Neuronal stem cell (in vitro differentiated cells): ENCODE measurements at regions not wholly inside any gene's neighbourhood (a gene's known extent, or its start where the extent isn't known, plus 50 kb on each side); places are given as distances from the start of the nearest gene placed in this dataset.
A peak's percentile ranks its signal among the peaks of the same experiment; 100 is the strongest.

ENCODE experiments used
- DNase-seq: peaks from one replicate; pipeline ENCODE4 v3.0.0-alpha.2; 2013; ENCODE audit warnings: low spot score
- H2AFZ ChIP-seq: one replicate; pipeline ENCODE4 v1.6.1; 2013; ENCODE audit warnings: mild to moderate bottlenecking, low read length, inconsistent platforms
- H2AK5ac ChIP-seq: 2 replicates; pipeline ENCODE4 v1.6.1; 2013; ENCODE audit warnings: low read depth, mild to moderate bottlenecking, inconsistent platforms, low read length, moderate library complexity, mixed read lengths
- H2BK120ac ChIP-seq: 2 replicates; pipeline ENCODE4 v1.6.1; 2013; ENCODE audit warnings: low read depth, mild to moderate bottlenecking, inconsistent platforms, low read length, moderate library complexity, mixed read lengths
- H2BK12ac ChIP-seq: one replicate; pipeline ENCODE4 v1.6.1; 2013; ENCODE audit warnings: low read length, inconsistent platforms
- H2BK15ac ChIP-seq: 2 replicates; pipeline ENCODE4 v1.6.1; 2013; ENCODE audit warnings: mild to moderate bottlenecking, low read length, inconsistent platforms, mixed read lengths
- H2BK5ac ChIP-seq: one replicate; pipeline ENCODE4 v1.6.1; 2013; ENCODE audit warnings: inconsistent platforms, mild to moderate bottlenecking, low read length, moderate library complexity
- H3K14ac ChIP-seq: one replicate; pipeline ENCODE4 v1.6.1; 2013; ENCODE audit warnings: low read length, inconsistent platforms
- H3K18ac ChIP-seq: 2 replicates; pipeline ENCODE4 v1.6.1; 2013; ENCODE audit warnings: low read length, inconsistent platforms
- H3K23ac ChIP-seq: 2 replicates; pipeline ENCODE4 v1.6.1; 2013; ENCODE audit warnings: low read depth, mild to moderate bottlenecking, mixed read lengths, low read length, inconsistent platforms; ENCODE audit not compliant: poor library complexity
- H3K27ac ChIP-seq: replicated peaks from 3 replicates; pipeline ENCODE4 v1.5.1; 2013; ENCODE audit warnings: low read length, inconsistent platforms
- H3K27me3 ChIP-seq, 3 experiments: 2 replicates each; pipeline ENCODE4 v1.6.1; 2013; ENCODE audit warnings: low read length in 3 of 3, mild to moderate bottlenecking in 2 of 3, inconsistent platforms in 1 of 3, low read depth in 1 of 3, mixed read lengths in 1 of 3, moderate library complexity in 1 of 3; ENCODE audit not compliant: control insufficient read depth in 3 of 3, insufficient read depth in 3 of 3
- H3K36me3 ChIP-seq, 2 donors: replicated peaks in 1 of 2; 2 replicates each; pipeline ENCODE4 v1.6.1; 2013; ENCODE audit warnings: low read length in 2 of 2; ENCODE audit not compliant: control insufficient read depth in 2 of 2, insufficient read depth in 2 of 2
- H3K4ac ChIP-seq: 2 replicates; pipeline ENCODE4 v1.6.1; 2013; ENCODE audit warnings: inconsistent platforms, mild to moderate bottlenecking, low read length, moderate library complexity
- H3K4me1 ChIP-seq, 2 donors: 1 replicate in 1 of 2; 2 replicates in 1 of 2; pipeline ENCODE4 v1.6.1; 2013; ENCODE audit warnings: low read length in 2 of 2, low read depth in 1 of 2; ENCODE audit not compliant: control insufficient read depth in 2 of 2, insufficient read depth in 1 of 2
- H3K4me2 ChIP-seq: one replicate; pipeline ENCODE4 v1.6.1; 2013; ENCODE audit warnings: mild to moderate bottlenecking, low read length, inconsistent platforms; ENCODE audit not compliant: insufficient read depth, poor library complexity, severe bottlenecking
- H3K4me3 ChIP-seq, 2 donors: 2 replicates each; pipeline ENCODE4 v1.5.1; 2013; ENCODE audit warnings: low read length in 2 of 2, mild to moderate bottlenecking in 2 of 2, inconsistent platforms in 1 of 2, moderate library complexity in 1 of 2
- H3K79me1 ChIP-seq: one replicate; pipeline ENCODE4 v1.6.1; 2013; ENCODE audit warnings: low read depth, mild to moderate bottlenecking, inconsistent platforms, low read length, moderate library complexity
- H3K9ac ChIP-seq: one replicate; pipeline ENCODE4 v1.6.1; 2013; ENCODE audit warnings: mild to moderate bottlenecking, low read depth, low read length, inconsistent platforms; ENCODE audit not compliant: poor library complexity
- H3K9me3 ChIP-seq, 2 donors: replicated peaks in 1 of 2; 2 replicates each; pipeline versions ENCODE3 to v1.6.1; 2013; ENCODE audit warnings: low read length in 2 of 2, mild to moderate bottlenecking in 2 of 2, inconsistent platforms in 1 of 2, low read depth in 1 of 2, mixed read lengths in 1 of 2, moderate library complexity in 1 of 2; ENCODE audit not compliant: control insufficient read depth in 2 of 2, insufficient read depth in 1 of 2
- H4K8ac ChIP-seq: one replicate; pipeline ENCODE4 v1.6.1; 2013; ENCODE audit warnings: low read depth, mild to moderate bottlenecking, inconsistent platforms, low read length, moderate library complexity
- H4K91ac ChIP-seq: one replicate; pipeline ENCODE4 v1.6.1; 2013; ENCODE audit warnings: low read length, low read depth, mild to moderate bottlenecking, inconsistent platforms; ENCODE audit not compliant: poor library complexity
- WGBS, 2 donors: extraction: QIAGEN DNeasy Blood & Tissue Kit; methylation state at CpG; one replicate each; pipeline ENCODE4 v1.1.7; 2013; ENCODE audit warnings: missing lambda C conversion rate in 2 of 2, mixed read lengths in 1 of 2; ENCODE audit not compliant: insufficient read length in 2 of 2, insufficient replicate concordance in 1 of 2; ENCODE audit errors: extremely low coverage in 2 of 2; 5-methylcytosine and 5-hydroxymethylcytosine counted together

DNA sequence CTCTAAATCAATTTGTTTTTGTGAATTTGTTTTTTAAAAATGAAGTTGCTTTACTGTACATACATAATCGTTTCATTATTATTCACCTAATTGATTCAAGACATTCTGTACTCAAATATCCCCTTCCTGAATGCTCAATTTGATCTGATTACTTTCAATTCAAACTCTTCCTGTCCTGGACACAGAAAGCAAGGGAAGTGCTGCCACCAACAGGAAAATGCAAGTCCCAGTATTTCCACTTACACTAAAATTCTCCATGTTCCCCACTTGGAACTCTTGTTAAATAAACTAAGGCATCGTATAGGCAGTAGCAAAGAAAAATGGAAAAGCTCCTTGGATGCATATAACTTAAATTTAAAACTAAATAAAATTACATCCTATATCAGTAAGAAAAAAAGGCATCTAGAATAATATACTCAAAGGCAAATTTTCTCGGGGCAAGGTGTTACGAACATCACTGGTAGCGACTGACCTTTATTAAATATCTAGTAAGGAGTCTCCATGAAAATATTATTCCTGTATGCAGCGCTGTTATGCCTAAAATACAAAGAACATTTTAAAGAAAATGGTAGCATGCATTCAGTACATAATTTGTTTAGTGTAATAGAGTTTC lies 72.0 kb upstream of the DBX2 start:
- H3K4ac ChIP-seq, result no peak overlapping the region
- no peak overlapping the region for H2BK120ac ChIP-seq
- no peak overlapping the region for H2AFZ ChIP-seq
- no peak overlapping the region for H2BK15ac ChIP-seq
- H3K27ac ChIP-seq, result no peak overlapping the region
- no peak overlapping the region for H4K8ac ChIP-seq
- H3K14ac ChIP-seq, result no peak overlapping the region
- no peaks in the 10 kb centered on the region for H3K36me3 ChIP-seq
- H3K4me3 ChIP-seq, result no peak overlapping the region
- no peak overlapping the region for H2BK12ac ChIP-seq
- DNase-seq, result peak; percentile 42
- no peak overlapping the region for H3K4me2 ChIP-seq
- H3K9me3 ChIP-seq, result no peaks in the 10 kb centered on the region
- no peak overlapping the region for H4K91ac ChIP-seq
- H3K18ac ChIP-seq, result no peak overlapping the region
- H3K23ac ChIP-seq, result no peak overlapping the region
- H3K9ac ChIP-seq, result no peak overlapping the region
- WGBS, 2 donors, result no CpG with 5 or more reads among the region's 6 CpGs
- H2BK5ac ChIP-seq, result no peak overlapping the region
- H3K4me1 ChIP-seq, result peaks cover 0 to 2% of the 10 kb centered on the region in 2 donors
- H2AK5ac ChIP-seq, result no peak overlapping the region
- H3K27me3 ChIP-seq, result peaks cover 0 to 5% (median 0%) of the 10 kb centered on the region in 3 experiments
- H3K79me1 ChIP-seq, result no peaks in the 10 kb centered on the region

DNA sequence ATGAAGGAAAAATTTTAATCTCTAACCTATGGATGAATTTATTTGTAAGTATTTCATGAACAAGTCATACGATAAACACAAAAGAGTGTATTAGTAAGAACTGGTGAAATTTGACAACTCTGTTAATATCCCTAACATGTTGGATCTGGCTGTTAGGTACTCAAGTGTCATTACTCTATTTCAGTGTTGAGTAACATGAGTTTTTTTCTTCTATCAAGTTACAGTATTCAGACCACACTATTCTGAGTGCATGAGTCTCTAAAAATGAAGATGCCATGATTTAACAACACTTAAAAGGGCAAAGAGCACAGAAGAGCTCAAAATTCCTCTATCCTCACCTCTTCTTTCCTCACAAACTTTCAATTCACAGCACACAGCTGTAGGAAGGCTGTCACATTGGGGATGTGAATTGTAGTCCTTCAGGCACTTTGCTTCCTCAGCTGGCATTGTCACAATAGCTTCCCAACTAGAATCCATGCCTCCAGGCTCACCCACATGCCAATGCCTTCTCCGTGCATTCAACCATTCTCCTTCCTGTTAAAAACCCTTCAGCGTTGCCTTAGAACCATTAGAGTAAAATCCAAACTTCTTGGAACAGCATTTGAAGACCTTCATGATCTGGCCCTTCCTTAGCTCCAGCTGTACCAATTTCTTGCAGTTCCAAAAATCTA lies 73.7 kb upstream of the DBX2 start:
- no peak overlapping the region for H3K18ac ChIP-seq

DNA sequence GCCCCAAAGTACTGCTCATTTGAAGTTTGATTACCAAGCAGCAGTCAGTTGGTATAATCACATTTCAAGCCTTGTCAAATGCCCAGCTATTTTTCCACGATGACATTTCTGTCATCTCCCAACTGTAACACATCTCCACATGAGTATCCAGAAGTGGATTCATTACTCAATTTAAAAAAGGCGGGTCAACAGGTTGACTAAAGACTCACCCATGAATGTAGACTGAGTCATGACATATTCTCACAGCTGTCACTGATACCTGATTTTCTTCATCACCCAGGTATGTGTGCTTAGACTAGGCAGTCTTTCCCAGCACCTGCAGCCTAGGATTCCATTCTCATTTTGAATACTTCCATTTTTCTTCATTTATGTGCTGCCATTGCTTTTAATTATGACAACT lies 75.1 kb upstream of the DBX2 start:
- Histone ChIP-seq H4K8ac (no peak overlapping the region), H4K91ac (no peak overlapping the region), H3K27ac (no peak overlapping the region), H3K27me3 (peaks cover 0 to 5% (median 0%) of the 10 kb centered on the region in 3 experiments), H3K79me1 (no peaks in the 10 kb centered on the region), H2BK120ac (no peak overlapping the region), H3K4me2 (no peak overlapping the region), H3K18ac (no peak overlapping the region), H3K9ac (no peak overlapping the region), H3K4me3 (no peak overlapping the region), H3K23ac (no peak overlapping the region), H2BK5ac (no peak overlapping the region), H3K4me1 (peaks cover 0 to 3% of the 10 kb centered on the region in 2 donors), H2BK15ac (no peak overlapping the region), H2BK12ac (no peak overlapping the region), H2AFZ (no peak overlapping the region), H3K9me3 (no peaks in the 10 kb centered on the region), H3K4ac (no peak overlapping the region), H3K14ac (no peak overlapping the region), H3K36me3 (no peaks in the 10 kb centered on the region), H2AK5ac (no peak overlapping the region)
- no peak for DNase-seq
- whole genome bisulfite sequencing, 2 donors, result no CpG with 5 or more reads among the region's 2 CpGs

More for the DNA sequence above, 73.7 kb upstream of the DBX2 start:
- Histone ChIP-seq H2AFZ (no peak overlapping the region), H2BK12ac (no peak overlapping the region), H2BK15ac (no peak overlapping the region), H3K14ac (no peak overlapping the region), H3K36me3 (no peaks in the 10 kb centered on the region), H3K79me1 (no peaks in the 10 kb centered on the region), H2BK5ac (no peak overlapping the region), H3K27ac (no peak overlapping the region), H3K9ac (no peak overlapping the region), H3K27me3 (peaks cover 0 to 5% (median 0%) of the 10 kb centered on the region in 3 experiments), H2AK5ac (no peak overlapping the region), H3K9me3 (no peaks in the 10 kb centered on the region), H3K4me1 (peaks cover 0 to 2% of the 10 kb centered on the region in 2 donors), H3K4me2 (no peak overlapping the region), H2BK120ac (no peak overlapping the region), H3K23ac (no peak overlapping the region), H4K8ac (no peak overlapping the region), H4K91ac (no peak overlapping the region), H3K4ac (no peak overlapping the region), H3K4me3 (no peak overlapping the region)
- DNase-seq, result no peak
- no CpG with 5 or more reads among the region's 3 CpGs for WGBS, 2 donors

DNA sequence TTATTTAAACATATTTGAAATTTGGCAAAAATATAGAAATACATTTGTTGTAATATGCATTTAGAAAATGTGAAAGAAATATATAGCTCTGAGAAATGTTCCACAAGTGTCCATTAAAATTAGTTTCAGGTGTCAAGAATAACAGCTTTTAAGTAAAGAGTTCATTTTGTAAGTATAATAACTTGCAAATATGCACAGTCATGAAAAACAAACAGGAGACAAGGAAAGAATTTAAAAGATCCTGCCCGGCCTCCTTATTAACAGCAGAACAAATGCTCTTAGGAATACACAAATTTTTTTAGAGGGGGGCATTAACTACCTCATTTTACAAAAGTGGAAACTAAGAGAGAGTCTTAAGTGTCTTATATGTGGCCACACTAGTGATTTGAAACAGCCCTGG lies 77.7 kb upstream of the DBX2 start:
- Histone ChIP-seq H3K79me1 (no peaks in the 10 kb centered on the region), H3K9me3 (no peaks in the 10 kb centered on the region), H2BK5ac (no peak overlapping the region), H3K36me3 (no peaks in the 10 kb centered on the region), H4K8ac (no peak overlapping the region), H4K91ac (no peak overlapping the region), H2BK15ac (no peak overlapping the region), H2BK12ac (no peak overlapping the region), H2AK5ac (no peak overlapping the region), H2AFZ (no peak overlapping the region), H3K4me1 (peaks cover 0 to 5% of the 10 kb centered on the region in 2 donors), H3K4ac (no peak overlapping the region), H3K27me3 (peaks cover 0 to 5% (median 0%) of the 10 kb centered on the region in 3 experiments), H3K4me2 (no peak overlapping the region), H3K9ac (no peak overlapping the region), H3K4me3 (no peak overlapping the region), H3K14ac (no peak overlapping the region), H3K18ac (no peak overlapping the region), H3K23ac (no peak overlapping the region), H3K27ac (no peak overlapping the region), H2BK120ac (no peak overlapping the region)
- DNase-seq, result no peak
- WGBS, 2 donors, result no CpG with 5 or more reads among the region's 1 CpG
